IMR-90 (cell line): ENCODE measurements at regions not wholly inside any gene's neighbourhood (a gene's known extent, or its start where the extent isn't known, plus 50 kb on each side); places are given as distances from the start of the nearest gene placed in this dataset.
A peak's percentile ranks its signal among the peaks of the same experiment; 100 is the strongest.

Source experiments
- ATAC-seq: fragments of 200-7000 bp; cut with Tn5 transposase; 2 replicates; pipeline ENCODE4 v1.9.1; 2020; ENCODE audit warnings: low read depth, mild to moderate bottlenecking, moderate library complexity
- BruUV-seq: library from RNA; stranded (reverse); fragments of 400-500 nt; replicated peaks from 2 replicates; lab custom pipeline; 2021; lab: Mats Ljungman, UMichigan
- CTCF ChIA-PET: fragments of 300-600 bp; formaldehyde crosslinking; extraction: SDS; loops from one replicate; lab custom pipeline; 2021; ENCODE audit warnings: antibody characterized with exemption; lab: Yijun Ruan, JAX
- POLR2A ChIA-PET: fragments of 300-600 bp; sonication (Branson Sonifier 250); formaldehyde crosslinking; loops from one replicate; lab custom pipeline; 2022; ENCODE audit warnings: antibody characterized with exemption; ENCODE audit not compliant: unreplicated experiment; lab: Charles Lee
- DNase-seq: peaks from one replicate; pipeline ENCODE4 v3.0.0; 2013
- H2AFZ ChIP-seq: replicated peaks from 2 replicates; pipeline ENCODE3; 2013; ENCODE audit warnings: low read length, mild to moderate bottlenecking; ENCODE audit not compliant: poor library complexity
- H2AK5ac ChIP-seq: 2 replicates; pipeline ENCODE4 v1.6.1; 2013; ENCODE audit warnings: low read depth, low read length, inconsistent platforms
- H2AK9ac ChIP-seq: replicated peaks from 2 replicates; pipeline ENCODE3; 2013; ENCODE audit warnings: mild to moderate bottlenecking, low read depth, low read length, moderate library complexity; ENCODE audit not compliant: poor library complexity
- H2BK120ac ChIP-seq: 2 replicates; pipeline ENCODE4 v1.6.1; 2013; ENCODE audit warnings: low read depth, low read length, inconsistent platforms
- H2BK15ac ChIP-seq: 3 replicates; pipeline ENCODE4 v1.6.1; 2013; ENCODE audit warnings: low read depth, low read length, inconsistent platforms
- H2BK20ac ChIP-seq: 2 replicates; pipeline ENCODE4 v1.6.1; 2013; ENCODE audit warnings: low read depth, mild to moderate bottlenecking, inconsistent platforms, low read length, moderate library complexity
- H2BK5ac ChIP-seq: 2 replicates; pipeline ENCODE4 v1.6.1; 2013; ENCODE audit warnings: mild to moderate bottlenecking, low read depth, low read length, inconsistent platforms; ENCODE audit not compliant: poor library complexity, severe bottlenecking
- H3K14ac ChIP-seq: replicated peaks from 2 replicates; pipeline ENCODE4 v1.6.1; 2013; ENCODE audit warnings: low read depth, low read length, inconsistent platforms
- H3K18ac ChIP-seq: 2 replicates; pipeline ENCODE4 v1.6.1; 2013; ENCODE audit warnings: low read depth, low read length, control low read depth
- H3K23ac ChIP-seq: 2 replicates; pipeline ENCODE4 v1.6.1; 2013; ENCODE audit warnings: low read depth, low read length, inconsistent platforms
- H3K27ac ChIP-seq: 2 replicates; pipeline ENCODE4 v1.5.1; 2013; ENCODE audit warnings: mild to moderate bottlenecking, control low read depth, low read length; ENCODE audit not compliant: insufficient read depth
- H3K27me3 ChIP-seq: 2 replicates; pipeline ENCODE4 v1.6.1; 2013; ENCODE audit warnings: low read length; ENCODE audit not compliant: control insufficient read depth, insufficient read depth
- H3K36me3 ChIP-seq: 2 replicates; pipeline ENCODE4 v1.6.1; 2013; ENCODE audit warnings: low read length, mixed read lengths; ENCODE audit not compliant: control insufficient read depth, insufficient read depth
- H3K4ac ChIP-seq: 2 replicates; pipeline ENCODE4 v1.6.1; 2013; ENCODE audit warnings: low read depth, low read length, inconsistent platforms
- H3K4me1 ChIP-seq: 2 replicates; pipeline ENCODE4 v1.6.1; 2013; ENCODE audit warnings: low read length, mixed read lengths; ENCODE audit not compliant: control insufficient read depth, insufficient read depth
- H3K4me2 ChIP-seq: 2 replicates; pipeline ENCODE4 v1.6.1; 2013; ENCODE audit warnings: low read depth, mild to moderate bottlenecking, control low read depth, low read length, moderate library complexity
- H3K4me3 ChIP-seq: 2 replicates; pipeline ENCODE4 v1.5.1; 2013; ENCODE audit warnings: low read depth, mild to moderate bottlenecking, control low read depth, low read length, moderate library complexity; ENCODE audit not compliant: insufficient read depth
- H3K56ac ChIP-seq: 2 replicates; pipeline ENCODE4 v1.6.1; 2013; ENCODE audit warnings: low read length, inconsistent platforms; ENCODE audit not compliant: insufficient read depth; ENCODE audit errors: extremely low read depth
- H3K79me1 ChIP-seq, 2 experiments: 2 replicates each; pipeline ENCODE4 v1.6.1; 2013; ENCODE audit warnings: low read length in 2 of 2, inconsistent platforms in 1 of 2, low read depth in 1 of 2
- H3K9ac ChIP-seq: 2 replicates; pipeline ENCODE4 v1.6.1; 2013; ENCODE audit warnings: low read depth, low read length, control low read depth
- H3K9me1 ChIP-seq: 2 replicates; pipeline ENCODE4 v1.6.1; 2013; ENCODE audit warnings: low read length, inconsistent platforms; ENCODE audit not compliant: insufficient read depth
- H3K9me3 ChIP-seq: 2 replicates; pipeline ENCODE4 v1.6.1; 2013; ENCODE audit warnings: low read length; ENCODE audit not compliant: control insufficient read depth, insufficient read depth
- H4K20me1 ChIP-seq: 2 replicates; pipeline ENCODE4 v1.6.1; 2013; ENCODE audit warnings: low read length, inconsistent platforms; ENCODE audit not compliant: insufficient read depth
- H4K5ac ChIP-seq: 2 replicates; pipeline ENCODE4 v1.6.1; 2013; ENCODE audit warnings: mild to moderate bottlenecking, low read depth, low read length, control low read depth
- H4K8ac ChIP-seq, 2 experiments: 2 replicates each; pipeline ENCODE4 v1.6.1; 2013; ENCODE audit warnings: low read depth in 2 of 2, low read length in 2 of 2, control low read depth in 1 of 2, inconsistent platforms in 1 of 2
- H4K91ac ChIP-seq: 2 replicates; pipeline ENCODE4 v1.6.1; 2013; ENCODE audit warnings: low read depth, low read length, inconsistent platforms; ENCODE audit not compliant: insufficient read depth
- CEBPB ChIP-seq: IDR thresholded peaks from 2 replicates; pipeline ENCODE4 v1.6.1; 2012; ENCODE audit warnings: low read depth, low read length, improper control_type of control experiment
- CHD1 ChIP-seq: IDR thresholded peaks from 2 replicates; pipeline ENCODE4 v1.6.1; 2012; ENCODE audit warnings: low read depth, low read length, improper control_type of control experiment
- CTCF ChIP-seq: conservative IDR thresholded peaks from 2 replicates; pipeline ENCODE4 v1.5.1; 2012; ENCODE audit warnings: mild to moderate bottlenecking, low read depth, low read length, improper control_type of control experiment
- ELK1 ChIP-seq: fragments of 150-350 bp; IDR thresholded peaks from 2 replicates; pipeline ENCODE4 v1.6.1; 2016; ENCODE audit warnings: low read depth, mild to moderate bottlenecking, low read length, moderate library complexity, borderline replicate concordance
- FOS ChIP-seq: fragments of 150-350 bp; IDR thresholded peaks from 2 replicates; pipeline ENCODE4 v1.6.1; 2016; ENCODE audit warnings: low read depth, low read length
- MAFK ChIP-seq: IDR thresholded peaks from 2 replicates; pipeline ENCODE4 v1.6.1; 2012; ENCODE audit warnings: low read depth, low read length, improper control_type of control experiment
- MAZ ChIP-seq: IDR thresholded peaks from 2 replicates; pipeline ENCODE4 v1.6.1; 2012; ENCODE audit warnings: low read depth, mild to moderate bottlenecking, low read length, improper control_type of control experiment, moderate library complexity, borderline replicate concordance
- NFE2L2 ChIP-seq: fragments of 150-350 bp; IDR thresholded peaks from 2 replicates; pipeline ENCODE4 v1.6.1; 2016; ENCODE audit warnings: low read depth, mild to moderate bottlenecking, low read length
- POLR2A ChIP-seq: IDR thresholded peaks from 2 replicates; pipeline ENCODE4 v1.6.1; 2012; ENCODE audit warnings: mild to moderate bottlenecking, low read depth, low read length
- RAD21 ChIP-seq: IDR thresholded peaks from 2 replicates; pipeline ENCODE4 v1.6.1; 2012; ENCODE audit warnings: low read length, improper control_type of control experiment
- RCOR1 ChIP-seq: IDR thresholded peaks from 2 replicates; pipeline ENCODE4 v1.6.1; 2012; ENCODE audit warnings: mild to moderate bottlenecking, low read length, improper control_type of control experiment; ENCODE audit not compliant: insufficient replicate concordance
- RFX5 ChIP-seq: IDR thresholded peaks from 2 replicates; pipeline ENCODE4 v1.8.0; 2012; ENCODE audit warnings: low read depth, mild to moderate bottlenecking, low read length, moderate library complexity
- SMC3 ChIP-seq: fragments of 150-350 bp; IDR thresholded peaks from 2 replicates; pipeline ENCODE4 v1.6.1; 2016; ENCODE audit warnings: low read depth, mild to moderate bottlenecking, antibody characterized with exemption, low read length, moderate library complexity
- WGBS, 2 experiments: methylation state at CpG; one replicate each; pipeline versions ENCODE4 v1.1.5 to v1.1.7; 2013; ENCODE audit warnings: missing lambda C conversion rate in 2 of 2; ENCODE audit not compliant: insufficient read length in 1 of 2; ENCODE audit errors: extremely low coverage in 2 of 2; 5-methylcytosine and 5-hydroxymethylcytosine counted together
- dilution Hi-C: fragments of 300-500 bp; cut with HindIII; formaldehyde crosslinking; loops from one replicate; pipeline ENCODE4 v1.14.3; 2018; ENCODE audit warnings: low sequenced_read_pairs; ENCODE audit not compliant: unreplicated experiment
- in situ Hi-C: fragments of 300-500 bp; cut with MboI; formaldehyde crosslinking; loops from 3 replicates; pipeline ENCODE4 v1.14.3; 2019; ENCODE audit warnings: low sequenced_read_pairs, inconsistent platforms, mixed read lengths
- intact Hi-C: fragments of 100-400 bp; cut with micrococcal nuclease; formaldehyde crosslinking; loops from 2 replicates; pipeline ENCODE4 v1.10.0; 2022
- TF ChIP-seq, protein P1 (sequence below): fragments of 150-350 bp; IDR thresholded peaks from 2 replicates; pipeline ENCODE4 v1.6.1; 2017; ENCODE audit warnings: mild to moderate bottlenecking, antibody characterized with exemption, low read length, low read depth

- H2BK20ac ChIP-seq = peak overlapping the region; percentile 86
- H2AK5ac ChIP-seq = no peak overlapping the region; the same call in 1 of the 2 replicates
- H3K4me2 ChIP-seq = peak overlapping the region; percentile 66
- H3K4me3 ChIP-seq = peak overlapping the region; percentile 3; the same call in 1 of the 2 replicates
- peak overlapping the region; percentile 90 to 96 for H4K8ac ChIP-seq
- H3K79me1 ChIP-seq = no peaks in the 10 kb centered on the region
- peak overlapping the region; percentile 95 for H3K56ac ChIP-seq
- CTCF ChIA-PET = no interaction called here
- H2AFZ ChIP-seq = peak overlapping the region; percentile 82
- peak overlapping the region; percentile 97 for H2BK5ac ChIP-seq
- H3K4ac ChIP-seq = peak overlapping the region; percentile 49
- peak overlapping the region; percentile 94 for H2BK120ac ChIP-seq
- H3K18ac ChIP-seq = peak overlapping the region; percentile 99
- in situ Hi-C loops = loop anchor here (25.0 kb wide), 1 partner anchor 771 kb away; no protein-coding TSS in a partner anchor
- intact Hi-C loops = loop anchor here (1.0 to 5.0 kb wide), 7 partner anchors 191 to 864 kb away; partner anchors contain the start of gene BDNF
- ATAC-seq (peak; percentile 98), DNase-seq (peak; percentile 100)
- H3K27ac ChIP-seq = peak overlapping the region; percentile 78
- WGBS, 2 experiments = no CpG with 5 or more reads among the region's 17 CpGs
- peak overlapping the region; percentile 44 for H3K9ac ChIP-seq
- no peaks in the 10 kb centered on the region for H3K9me1 ChIP-seq
- peaks cover 5% of the 10 kb centered on the region for H3K4me1 ChIP-seq
- H3K14ac ChIP-seq = peak overlapping the region; percentile 84
- no peaks in the 10 kb centered on the region for H3K27me3 ChIP-seq
- no peaks in the 10 kb centered on the region for H3K9me3 ChIP-seq
- H4K91ac ChIP-seq = peak overlapping the region; percentile 99
- no peaks in the 10 kb centered on the region for H3K36me3 ChIP-seq
- H2BK15ac ChIP-seq = 0 out of 3 replicates have a peak overlapping the region, but pooled peaks have one; percentile 93
- dilution Hi-C loops = no loop called here
- H2AK9ac ChIP-seq = no peak overlapping the region
- POLR2A ChIA-PET = interaction anchor here (0.5 to 1.2 kb wide), 4 partner anchors 113 to 868 kb away, joined by 3 to 4 read pairs (median 4); no protein-coding TSS in a partner anchor
- peak overlapping the region; percentile 82 for H3K23ac ChIP-seq
- TSS peak; percentile 97 for BruUV-seq
- peak overlapping the region; percentile 78 for H4K5ac ChIP-seq
- no peaks in the 10 kb centered on the region for H4K20me1 ChIP-seq
- no peak for TF ChIP-seq ELK1
- peak; percentile 96 for TF ChIP-seq FOS
- TF ChIP-seq RAD21 = peak; percentile 40
- peak; percentile 44 for TF ChIP-seq SMC3
- peak; percentile 51; the same call in 1 of the 2 replicates for TF ChIP-seq NFE2L2
- peak; percentile 17; the same call in 1 of the 2 replicates for TF ChIP-seq MAFK
- TF ChIP-seq, protein P1, sequence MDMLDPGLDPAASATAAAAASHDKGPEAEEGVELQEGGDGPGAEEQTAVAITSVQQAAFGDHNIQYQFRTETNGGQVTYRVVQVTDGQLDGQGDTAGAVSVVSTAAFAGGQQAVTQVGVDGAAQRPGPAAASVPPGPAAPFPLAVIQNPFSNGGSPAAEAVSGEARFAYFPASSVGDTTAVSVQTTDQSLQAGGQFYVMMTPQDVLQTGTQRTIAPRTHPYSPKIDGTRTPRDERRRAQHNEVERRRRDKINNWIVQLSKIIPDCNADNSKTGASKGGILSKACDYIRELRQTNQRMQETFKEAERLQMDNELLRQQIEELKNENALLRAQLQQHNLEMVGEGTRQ = no peak
- peak; percentile 13; the same call in 1 of the 2 replicates for TF ChIP-seq POLR2A
- peak; percentile 77 for TF ChIP-seq CEBPB
- peak; percentile 34; the same call in 1 of the 2 replicates for TF ChIP-seq MAZ
- TF ChIP-seq RFX5 = no peak
- TF ChIP-seq CHD1 = no peak; the same call in 1 of the 2 replicates
- TF ChIP-seq CTCF = no peak
- no peak for TF ChIP-seq RCOR1
Observed at GRCh38 chr11:28566339-28567089, 458.3 kb downstream of the METTL15 start.
